DND-41 (cell line): ENCODE measurements at regions not wholly inside any gene's neighbourhood (a gene's known extent, or its start where the extent isn't known, plus 50 kb on each side); places are given as distances from the start of the nearest gene placed in this dataset.
"Not testable (repeated sequence)": the region's sequence is repeated elsewhere in the genome, so short reads cannot be mapped to it uniquely, and the experiment has no call there.

Source experiments
- ATAC-seq: fragments of 200-7000 bp; cut with Tn5 transposase; 3 replicates; pipeline ENCODE4 v1.9.1; 2021; ENCODE audit warnings: low read depth; ENCODE audit not compliant: insufficient read depth
- DNase-seq: peaks from one replicate; pipeline ENCODE4 v3.0.0-alpha.2; 2020
- H2AFZ ChIP-seq: 2 replicates; pipeline ENCODE4 v1.6.0; 2012; ENCODE audit warnings: low read depth, low read length
- H3K27ac ChIP-seq: 2 replicates; pipeline ENCODE4 v1.5.1; 2012; ENCODE audit warnings: low read length, inconsistent platforms
- H3K27me3 ChIP-seq: fragments of 200-600 bp; sonication (generic); 2 replicates; pipeline ENCODE4 v1.6.0; 2012; ENCODE audit warnings: low read length, mild to moderate bottlenecking, inconsistent platforms; ENCODE audit not compliant: insufficient read depth, poor library complexity
- H3K36me3 ChIP-seq: 2 replicates; pipeline ENCODE4 v1.5.1; 2012; ENCODE audit warnings: low read length, inconsistent platforms; ENCODE audit not compliant: insufficient read depth
- H3K4me1 ChIP-seq: 2 replicates; pipeline ENCODE4 v1.5.1; 2012; ENCODE audit warnings: mild to moderate bottlenecking, low read length; ENCODE audit not compliant: insufficient read depth
- H3K4me2 ChIP-seq: 2 replicates; pipeline ENCODE4 v1.6.0; 2012; ENCODE audit warnings: mild to moderate bottlenecking, moderate library complexity, low read length, inconsistent platforms; ENCODE audit not compliant: insufficient read depth
- H3K4me3 ChIP-seq, 2 experiments: fragments of 200-600 bp in 1 of 2; shearing (Covaris generic) in 1 of 2; 2 replicates each; pipeline ENCODE4 v1.5.1; 2012 to 2016; ENCODE audit warnings: inconsistent platforms in 2 of 2, low read length in 2 of 2, mild to moderate bottlenecking in 2 of 2, low read depth in 1 of 2, moderate library complexity in 1 of 2
- H3K79me2 ChIP-seq: 2 replicates; pipeline ENCODE4 v1.6.0; 2012; ENCODE audit warnings: low read length, inconsistent platforms; ENCODE audit not compliant: insufficient read depth
- H3K9ac ChIP-seq: 2 replicates; pipeline ENCODE4 v1.6.0; 2012; ENCODE audit warnings: low read depth, mild to moderate bottlenecking, inconsistent platforms, low read length, moderate library complexity
- H3K9me3 ChIP-seq: 2 replicates; pipeline ENCODE4 v1.5.1; 2012; ENCODE audit warnings: low read length, moderate library complexity, mild to moderate bottlenecking, inconsistent platforms; ENCODE audit not compliant: insufficient read depth, severe bottlenecking
- H4K20me1 ChIP-seq: 2 replicates; pipeline ENCODE4 v1.6.0; 2012; ENCODE audit warnings: low read length; ENCODE audit not compliant: insufficient read depth
- CTCF ChIP-seq: IDR thresholded peaks from 2 replicates; pipeline ENCODE4 v1.5.1; 2012; ENCODE audit warnings: borderline replicate concordance, low read length, moderate library complexity, mild to moderate bottlenecking; ENCODE audit not compliant: poor library complexity, severe bottlenecking; ENCODE audit errors: extremely low read depth
- EZH2 ChIP-seq: IDR thresholded peaks from 3 replicates; pipeline ENCODE4 v1.6.1; 2012; ENCODE audit warnings: borderline replicate concordance, low read depth, mild to moderate bottlenecking, moderate library complexity, low read length, inconsistent platforms; ENCODE audit not compliant: severe bottlenecking

GRCh38 chr4:86521373-86521969, 72.6 kb upstream of the PTPN13 start:
- no peak overlapping the region for H3K4me2 ChIP-seq
- no peak for ATAC-seq
- H3K27ac ChIP-seq, result no peak overlapping the region

GRCh38 chr4:86522349-86522748, 71.8 kb upstream of the PTPN13 start:
- DNase-seq, result no peak
- no peak overlapping the region for H3K4me2 ChIP-seq

More at GRCh38 chr4:86521373-86521969, 72.6 kb upstream of the PTPN13 start:
- H3K9me3 ChIP-seq, result peaks cover 16% of the 10 kb centered on the region
- no peak overlapping the region for H3K9ac ChIP-seq
- no peaks in the 10 kb centered on the region for H3K36me3 ChIP-seq
- no peaks in the 10 kb centered on the region for H4K20me1 ChIP-seq
- H3K27me3 ChIP-seq, result no peaks in the 10 kb centered on the region
- no peak overlapping the region for H3K4me3 ChIP-seq
- H2AFZ ChIP-seq, result no peak overlapping the region
- TF ChIP-seq CTCF (no peak), EZH2 (no peak)
- no peak for DNase-seq
- no peaks in the 10 kb centered on the region for H3K4me1 ChIP-seq
- H3K79me2 ChIP-seq, result no peaks in the 10 kb centered on the region

GRCh38 chr4:86523333-86523732, 70.8 kb upstream of the PTPN13 start:
- Histone ChIP-seq H2AFZ (no peak overlapping the region), H3K4me1 (no peaks in the 10 kb centered on the region), H3K4me2 (no peak overlapping the region), H3K27ac (no peak overlapping the region), H3K27me3 (no peaks in the 10 kb centered on the region), H4K20me1 (no peaks in the 10 kb centered on the region), H3K9ac (no peak overlapping the region), H3K4me3 (no peak overlapping the region), H3K79me2 (no peaks in the 10 kb centered on the region), H3K9me3 (peaks cover 16% of the 10 kb centered on the region), H3K36me3 (no peaks in the 10 kb centered on the region)
- ATAC-seq, result no peak
- no peak for TF ChIP-seq CTCF
- TF ChIP-seq EZH2, result no peak
- no peak for DNase-seq

More at GRCh38 chr4:86522349-86522748, 71.8 kb upstream of the PTPN13 start:
- Histone ChIP-seq H3K9ac (no peak overlapping the region), H3K4me1 (no peaks in the 10 kb centered on the region), H3K27me3 (no peaks in the 10 kb centered on the region), H3K36me3 (no peaks in the 10 kb centered on the region), H3K27ac (no peak overlapping the region), H3K79me2 (no peaks in the 10 kb centered on the region), H3K4me3 (no peak overlapping the region), H2AFZ (no peak overlapping the region), H3K9me3 (peaks cover 16% of the 10 kb centered on the region), H4K20me1 (no peaks in the 10 kb centered on the region)
- TF ChIP-seq CTCF (no peak), EZH2 (no peak)
- no peak for ATAC-seq

- not testable (repeated sequence) for H3K36me3 ChIP-seq, H3K79me2 ChIP-seq, H2AFZ ChIP-seq, H3K9me3 ChIP-seq, ATAC-seq, H3K27me3 ChIP-seq, H3K4me1 ChIP-seq, H4K20me1 ChIP-seq, H3K4me3 ChIP-seq, H3K27ac ChIP-seq, H3K4me2 ChIP-seq, DNase-seq, H3K9ac ChIP-seq
These were observed 66.4 kb upstream of the PTPN13 start for GRCh38 chr4:86527713-86528112.
